ENCODE measurements at regions not wholly inside any gene's neighbourhood (a gene's known extent, or its start where the extent isn't known, plus 50 kb on each side); places are given as distances from the start of the nearest gene placed in this dataset.
"Not testable (repeated sequence)": the region's sequence is repeated elsewhere in the genome, so short reads cannot be mapped to it uniquely, and the experiment has no call there.

DNA sequence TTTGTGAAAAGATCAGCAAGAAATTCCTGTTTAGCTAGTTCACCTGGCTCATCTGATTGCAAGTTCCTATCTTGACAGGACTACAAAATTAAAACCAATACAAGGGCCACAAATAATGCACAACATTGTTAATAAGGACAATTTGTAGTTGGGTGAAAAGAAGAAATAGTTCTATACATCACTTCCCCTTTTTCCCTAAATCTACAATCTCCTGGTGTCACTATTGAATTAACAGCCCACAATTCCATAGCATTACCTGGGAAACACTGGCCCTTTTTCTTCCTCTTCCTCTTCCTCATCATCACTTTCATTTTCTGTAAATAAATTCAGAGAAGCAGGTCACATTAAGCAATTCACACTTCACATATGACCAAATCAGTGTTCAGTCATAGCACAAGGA lies 366.9 kb downstream of the FAM72C start:
- DNase-seq = no peak

- no peak for DNase-seq
Measured at GRCh38 chr1:143584508-143584907, 387.3 kb downstream of the FAM72C start.

DNA sequence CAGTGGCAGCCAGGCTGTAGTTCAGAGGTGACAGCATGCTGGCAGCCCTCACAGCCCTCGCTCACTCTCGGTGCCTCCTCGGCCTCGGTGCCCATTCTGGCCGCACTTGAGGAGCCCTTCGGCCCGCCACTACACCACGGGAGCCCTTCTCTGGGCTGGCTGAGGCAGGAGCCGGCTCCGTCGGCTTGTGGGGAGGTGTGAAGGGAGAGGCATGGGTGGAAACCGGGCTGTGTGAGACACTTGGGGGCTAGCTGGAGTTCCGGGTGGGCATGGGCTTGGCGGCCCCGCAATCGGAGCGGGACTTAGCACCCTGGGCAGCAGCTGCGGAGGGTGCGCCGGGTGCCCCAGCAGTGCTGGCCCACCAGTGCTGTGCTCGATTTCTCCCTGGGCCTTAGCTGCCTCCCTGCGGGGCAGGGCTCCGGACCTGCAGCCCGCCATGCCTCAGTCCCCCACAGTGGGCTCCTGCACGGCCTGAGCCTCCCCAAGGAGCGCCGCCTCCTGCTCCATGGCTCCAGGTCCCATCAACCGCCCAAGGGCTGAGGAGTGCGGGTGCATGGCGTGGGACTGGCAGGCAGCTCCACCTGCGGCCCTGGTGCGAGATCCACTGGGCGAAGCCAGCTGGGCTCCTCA lies 396.8 kb downstream of the FAM72C start:
- DNase-seq = no peak

DNA sequence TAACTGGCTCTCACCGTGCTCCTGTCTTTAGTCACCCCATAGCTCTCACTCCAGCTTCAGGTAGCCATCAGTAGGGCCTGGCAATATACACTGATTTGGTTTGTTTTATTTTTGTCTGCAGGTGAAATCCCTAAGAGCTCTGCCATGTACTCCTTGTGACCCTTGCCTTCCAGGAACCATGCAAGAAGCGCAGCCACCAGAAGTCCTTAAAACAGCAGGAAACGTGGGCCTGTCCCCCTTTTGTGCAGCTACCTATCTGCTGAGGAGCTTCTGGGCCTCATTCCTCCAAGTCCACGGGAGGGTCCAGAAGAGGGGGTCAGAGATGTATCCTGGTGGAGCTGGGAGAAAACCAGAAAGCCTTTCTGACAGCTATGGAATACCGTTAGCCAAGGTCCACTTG lies 399.1 kb downstream of the FAM72C start:
- DNase-seq = not testable (repeated sequence)

DNA sequence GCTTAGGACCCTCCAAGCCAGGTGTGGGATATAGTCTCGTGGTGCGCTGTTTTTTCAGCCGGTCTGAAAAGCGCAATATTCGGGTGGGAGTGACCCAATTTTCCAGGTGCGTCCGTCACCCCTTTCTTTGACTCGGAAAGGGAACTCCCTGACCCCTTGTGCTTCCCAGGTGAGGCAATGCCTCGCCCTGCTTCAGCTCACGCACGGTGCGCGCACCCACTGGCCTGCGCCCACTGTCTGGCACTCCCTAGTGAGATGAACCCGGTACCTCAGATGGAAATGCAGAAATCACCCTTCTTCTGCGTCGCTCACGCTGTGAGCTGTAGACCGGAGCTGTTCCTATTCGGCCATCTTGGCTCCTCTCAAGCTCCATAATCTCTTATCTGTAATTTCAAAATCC lies 408.0 kb downstream of the FAM72C start:
- DNase-seq = not testable (repeated sequence)

DNA sequence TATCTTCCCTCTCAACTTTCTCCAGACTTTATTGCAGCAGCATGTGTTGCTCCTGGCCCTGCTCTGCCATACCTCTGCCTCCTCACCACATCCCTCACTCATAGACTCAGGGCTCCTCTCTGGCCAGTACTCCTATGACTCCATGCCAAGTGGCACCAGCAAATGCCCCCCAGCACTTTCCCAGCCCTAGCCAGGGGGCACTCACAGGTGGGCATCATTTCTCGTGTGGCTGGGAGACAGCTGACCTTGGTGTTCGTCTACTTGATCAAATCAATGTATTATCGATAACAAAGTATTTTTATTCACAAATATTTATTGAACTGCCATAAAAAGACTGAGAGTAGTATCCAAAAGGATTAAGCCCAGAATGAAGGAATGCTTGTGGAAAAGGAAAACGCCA lies 418.2 kb downstream of the FAM72C start:
- no peak for DNase-seq

DNA sequence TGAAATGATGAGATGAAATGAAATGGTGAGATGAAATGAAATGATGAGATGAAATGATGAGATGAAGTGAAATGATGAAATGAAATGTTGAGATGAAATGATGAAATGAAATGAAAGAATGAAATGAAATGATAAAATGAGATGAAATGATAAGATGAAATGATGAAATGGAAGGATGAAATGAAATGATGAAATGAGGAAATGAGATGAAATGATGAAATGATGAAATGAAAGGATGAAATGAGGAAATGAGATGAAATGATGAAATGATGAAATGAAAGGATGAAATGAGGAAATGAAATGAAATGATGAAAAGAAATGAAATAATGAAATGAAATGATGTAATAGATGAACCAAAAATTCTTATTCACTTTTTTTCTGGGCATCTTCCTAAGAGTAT lies 467.1 kb downstream of the FAM72C start:
- DNase-seq = not testable (repeated sequence)

DNA sequence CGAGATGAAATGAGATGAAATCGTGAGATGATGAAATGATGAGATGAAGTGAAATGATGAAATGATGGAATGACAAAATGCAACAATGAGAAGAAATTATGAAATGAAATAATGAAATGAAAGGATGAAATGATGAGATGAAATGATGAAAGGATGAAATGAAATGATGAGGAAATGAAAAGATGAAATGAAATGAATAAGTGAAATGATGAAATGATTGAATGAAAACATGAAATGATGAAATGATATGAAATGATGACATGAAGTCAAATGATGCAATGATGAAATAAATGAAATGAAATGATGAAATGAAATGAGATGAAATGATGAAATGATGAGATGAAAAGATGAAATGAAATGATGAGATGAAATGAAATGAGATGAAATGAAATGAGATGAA lies 467.7 kb downstream of the FAM72C start:
- not testable (repeated sequence) for DNase-seq

- not testable (repeated sequence) for DNase-seq
Measured at GRCh38 chr1:143503048-143503447, 468.7 kb downstream of the FAM72C start.

DNA sequence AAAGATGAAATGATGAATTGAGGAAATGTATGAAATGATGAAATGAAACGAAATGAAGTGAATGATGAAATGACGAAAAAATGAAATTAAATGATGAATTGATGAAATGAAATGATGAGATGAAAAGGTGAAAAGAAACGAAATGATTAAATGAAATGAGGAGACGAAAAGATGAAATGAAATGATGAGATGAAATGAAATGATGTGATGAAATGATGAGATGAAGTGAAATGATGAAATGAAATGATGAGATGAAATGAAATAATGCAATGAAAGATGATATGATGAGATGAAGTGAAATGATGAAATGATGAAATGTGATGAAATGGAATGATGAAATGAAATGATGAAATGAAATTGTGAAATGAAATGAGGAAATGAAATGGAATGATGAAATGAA lies 469.7 kb downstream of the FAM72C start:
- not testable (repeated sequence) for DNase-seq

DNA sequence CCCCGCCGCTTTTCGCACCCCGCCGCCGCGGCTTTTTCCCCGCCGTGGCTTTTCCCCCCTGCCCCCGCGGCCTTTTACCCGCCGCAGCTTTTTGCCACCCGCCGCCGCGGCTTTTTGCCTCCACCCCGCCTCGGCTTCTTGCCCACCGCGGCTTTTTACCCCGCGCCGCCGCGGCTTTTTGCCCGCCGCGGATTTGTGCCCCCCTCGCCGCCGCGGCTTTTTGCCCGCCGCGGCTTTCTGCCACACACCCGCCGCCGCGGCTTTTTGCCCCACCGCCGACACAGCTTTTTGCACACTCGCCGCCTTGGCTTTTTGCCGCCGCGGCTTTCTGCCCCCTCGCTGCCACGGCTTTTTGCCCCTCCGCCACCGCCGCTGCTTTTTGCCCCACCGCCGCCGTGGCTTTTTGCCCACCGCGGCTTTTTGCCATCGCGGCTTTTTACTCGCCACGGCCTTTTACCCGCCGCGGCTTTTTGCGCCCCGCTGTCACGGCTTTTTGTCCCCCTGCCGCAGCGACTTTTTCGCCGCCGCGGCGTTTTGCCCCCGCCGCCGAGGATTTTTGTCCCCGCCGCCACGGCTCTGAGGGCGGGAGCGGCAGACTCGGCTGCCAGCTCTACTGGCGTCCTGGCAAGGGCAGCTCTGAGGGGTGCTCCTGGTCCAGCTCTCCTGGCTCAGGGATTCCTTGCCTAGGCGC lies 473.6 kb downstream of the FAM72C start:
- DNase-seq = peak in 2 of 5 experiments; percentile 2 to 8

DNA sequence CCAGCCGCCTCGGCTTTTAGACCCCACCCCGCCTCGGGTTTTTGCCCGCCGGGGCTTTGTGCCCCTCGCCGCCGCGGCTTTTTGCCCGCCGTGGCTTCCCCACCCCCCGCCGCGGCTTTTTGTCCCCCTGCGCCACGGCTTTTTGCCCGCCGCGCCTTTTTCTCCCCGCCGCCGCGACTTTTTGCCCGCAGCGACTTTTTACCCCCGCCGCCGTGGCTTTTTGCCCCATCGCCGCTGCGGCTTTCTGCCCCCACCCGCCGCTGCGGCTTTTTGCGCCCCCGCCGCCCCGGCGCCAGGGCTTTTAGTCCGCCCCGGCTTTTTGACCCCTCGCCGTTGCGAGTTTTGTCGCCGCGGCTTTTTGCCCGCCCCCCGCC lies 474.4 kb downstream of the FAM72C start:
- peak in 2 of 5 experiments; percentile 3 to 5 for DNase-seq

GRCh38 chr1:143496526-143497373 lies 475.0 kb downstream of the FAM72C start:
- DNase-seq = not testable (repeated sequence)

Data from T-helper 2 cell (primary cell).